ENCODE measurements at regions not wholly inside any gene's neighbourhood (a gene's known extent, or its start where the extent isn't known, plus 50 kb on each side); places are given as distances from the start of the nearest gene placed in this dataset.

DNA sequence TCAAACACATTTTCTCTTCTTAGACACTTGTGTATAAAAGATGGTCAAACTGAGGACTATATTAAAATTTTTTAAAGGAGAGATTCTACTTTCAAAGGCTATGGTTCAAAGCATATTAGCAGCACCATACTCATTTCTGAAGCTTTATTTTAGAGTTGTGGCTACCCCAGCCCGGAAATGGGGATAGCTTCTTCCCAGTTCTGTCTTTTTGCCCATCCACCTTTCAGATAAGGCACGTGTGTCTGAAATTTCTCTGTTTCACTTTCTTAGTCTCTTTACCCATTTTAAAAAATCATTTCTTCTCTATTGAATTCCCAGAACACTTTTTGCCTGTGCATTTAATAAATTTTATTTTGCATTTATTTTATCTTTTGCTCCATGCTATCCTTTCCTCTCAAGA lies 431.5 kb downstream of the RNF144A start:
- no peaks in the 10 kb centered on the region for H3K4me1 ChIP-seq (ENCODE audit: control insufficient read depth in 1 of 2, insufficient read depth in 2 of 2, low read length in 2 of 2)
- no peak for DNase-seq (ENCODE audit: low read depth, low spot score)
- no peak overlapping the region for H3K4me2 ChIP-seq (ENCODE audit: low read length)
- no peaks in the 10 kb centered on the region for H4K20me1 ChIP-seq (ENCODE audit: insufficient read depth)
- no peak overlapping the region for H3K4me3 ChIP-seq (replicated peaks in 1 of 2; ENCODE audit: low read depth in 1 of 2, low read length in 2 of 2)
- CTCF ChIA-PET = no interaction called here
- no peak overlapping the region for H3K9ac ChIP-seq (ENCODE audit: low read length)
- POLR2A ChIA-PET = no interaction called here
- intact Hi-C loops (cut with micrococcal nuclease) = no loop called here
- BruUV-seq (replicated peaks) = no TSS peak
- ATAC-seq = no peak
- H3K79me2 ChIP-seq (ENCODE audit: insufficient read depth, low read length) = no peaks in the 10 kb centered on the region
- no peaks in the 10 kb centered on the region for H3K36me3 ChIP-seq (ENCODE audit: control insufficient read depth in 1 of 2, insufficient read depth in 2 of 2, low read length in 2 of 2)
- no peaks in the 10 kb centered on the region for H3K9me2 ChIP-seq (ENCODE audit: insufficient read depth)
- no peak overlapping the region for H2AFZ ChIP-seq (ENCODE audit: low read depth, low read length, poor library complexity, severe bottlenecking)
- RAD21 ChIA-PET (ENCODE audit: low non-redundant PET in 1 of 2, low total read pairs in 2 of 2, uncharacterized antibody in 2 of 2, unreplicated experiment in 2 of 2) = no interaction called here
- H3K27ac ChIP-seq (ENCODE audit: low read depth, low read length) = no peak overlapping the region
- H3K9me3 ChIP-seq (ENCODE audit: control insufficient read depth in 1 of 2, insufficient read depth in 1 of 2, low read depth in 1 of 2, low read length in 2 of 2) = no peaks in the 10 kb centered on the region
- 0 out of 2 replicates have a peak, but pooled peaks cover 6% of the 10 kb centered on the region for H3K27me3 ChIP-seq (ENCODE audit: insufficient read depth, low read length)
- TF ChIP-seq CBX3 (IDR thresholded peaks at IDR 0.05; ENCODE audit: low read depth) (no peak), YY1 (IDR thresholded peaks at IDR 0.05; ENCODE audit: extremely low read depth, insufficient replicate concordance, low read depth, low read length) (no peak), TCF7L2 (IDR thresholded peaks at IDR 0.05; ENCODE audit: borderline replicate concordance, extremely low read depth, insufficient read depth, insufficient read length) (no peak), ZFX (IDR thresholded peaks at IDR 0.05) (no peak), CEBPB (IDR thresholded peaks at IDR 0.05; ENCODE audit: low read depth) (no peak), SRF (IDR thresholded peaks at IDR 0.05; ENCODE audit: low read depth) (no peak), SIN3A (IDR thresholded peaks at IDR 0.05; ENCODE audit: low read depth) (no peak), POLR2A (IDR thresholded peaks at IDR 0.05; ENCODE audit: borderline replicate concordance, extremely low read depth, insufficient read depth, insufficient read length) (no peak), FOSL1 (IDR thresholded peaks at IDR 0.05; ENCODE audit: low read depth) (no peak), EZH2 (IDR thresholded peaks at IDR 0.05) (no peak), ZBTB33 (IDR thresholded peaks at IDR 0.05; ENCODE audit: extremely low read depth, insufficient replicate concordance, low read length) (no peak), REST (IDR thresholded peaks at IDR 0.05; ENCODE audit: low read depth) (no peak), ELF1 (IDR thresholded peaks at IDR 0.05; ENCODE audit: borderline replicate concordance, low read depth) (no peak), SP1 (IDR thresholded peaks at IDR 0.05; ENCODE audit: low read depth) (no peak), POLR2AphosphoS5 (IDR thresholded peaks at IDR 0.05; ENCODE audit: low read depth, low read length) (no peak), JUND (IDR thresholded peaks at IDR 0.05) (no peak), EGR1 (IDR thresholded peaks at IDR 0.05; ENCODE audit: low read depth) (no peak)
- TF ChIP-seq, protein P1, sequence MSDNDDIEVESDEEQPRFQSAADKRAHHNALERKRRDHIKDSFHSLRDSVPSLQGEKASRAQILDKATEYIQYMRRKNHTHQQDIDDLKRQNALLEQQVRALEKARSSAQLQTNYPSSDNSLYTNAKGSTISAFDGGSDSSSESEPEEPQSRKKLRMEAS (IDR thresholded peaks at IDR 0.05) = no peak
- TF ChIP-seq, protein P2, sequence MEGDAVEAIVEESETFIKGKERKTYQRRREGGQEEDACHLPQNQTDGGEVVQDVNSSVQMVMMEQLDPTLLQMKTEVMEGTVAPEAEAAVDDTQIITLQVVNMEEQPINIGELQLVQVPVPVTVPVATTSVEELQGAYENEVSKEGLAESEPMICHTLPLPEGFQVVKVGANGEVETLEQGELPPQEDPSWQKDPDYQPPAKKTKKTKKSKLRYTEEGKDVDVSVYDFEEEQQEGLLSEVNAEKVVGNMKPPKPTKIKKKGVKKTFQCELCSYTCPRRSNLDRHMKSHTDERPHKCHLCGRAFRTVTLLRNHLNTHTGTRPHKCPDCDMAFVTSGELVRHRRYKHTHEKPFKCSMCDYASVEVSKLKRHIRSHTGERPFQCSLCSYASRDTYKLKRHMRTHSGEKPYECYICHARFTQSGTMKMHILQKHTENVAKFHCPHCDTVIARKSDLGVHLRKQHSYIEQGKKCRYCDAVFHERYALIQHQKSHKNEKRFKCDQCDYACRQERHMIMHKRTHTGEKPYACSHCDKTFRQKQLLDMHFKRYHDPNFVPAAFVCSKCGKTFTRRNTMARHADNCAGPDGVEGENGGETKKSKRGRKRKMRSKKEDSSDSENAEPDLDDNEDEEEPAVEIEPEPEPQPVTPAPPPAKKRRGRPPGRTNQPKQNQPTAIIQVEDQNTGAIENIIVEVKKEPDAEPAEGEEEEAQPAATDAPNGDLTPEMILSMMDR (IDR thresholded peaks at IDR 0.05 in 2 of 3, conservative IDR thresholded peaks at IDR 0.05 in 1 of 3; ENCODE audit: borderline replicate concordance in 1 of 3, insufficient read depth in 1 of 3, low read depth in 2 of 3, low read length in 2 of 3) = no peak
- TF ChIP-seq, protein P3, sequence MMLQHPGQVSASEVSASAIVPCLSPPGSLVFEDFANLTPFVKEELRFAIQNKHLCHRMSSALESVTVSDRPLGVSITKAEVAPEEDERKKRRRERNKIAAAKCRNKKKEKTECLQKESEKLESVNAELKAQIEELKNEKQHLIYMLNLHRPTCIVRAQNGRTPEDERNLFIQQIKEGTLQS (IDR thresholded peaks at IDR 0.05) = no peak
